Neural cell (in vitro differentiated cells): ENCODE measurements at regions not wholly inside any gene's neighbourhood (a gene's known extent, or its start where the extent isn't known, plus 50 kb on each side); places are given as distances from the start of the nearest gene placed in this dataset.
"Not testable (repeated sequence)": the region's sequence is repeated elsewhere in the genome, so short reads cannot be mapped to it uniquely, and the experiment has no call there.

Source experiments
- H2AFZ ChIP-seq: fragments of 200-600, 300-800 bp; sonication (generic), shearing (Covaris generic); 2 replicates; pipeline ENCODE4 v1.6.0; 2014; ENCODE audit warnings: low read depth, mild to moderate bottlenecking, antibody characterized with exemption, low read length, moderate library complexity
- H3F3A ChIP-seq: fragments of 200-600 bp; shearing (Covaris generic); 2 replicates; pipeline ENCODE4 v1.6.1; 2016; ENCODE audit warnings: mild to moderate bottlenecking, moderate library complexity, mixed read lengths, antibody characterized with exemption, low read length; ENCODE audit not compliant: insufficient read depth, poor library complexity, severe bottlenecking
- H3K27ac ChIP-seq: fragments of 200-600, 300-800 bp; sonication (generic), shearing (Covaris generic); 2 replicates; pipeline ENCODE4 v1.5.1; 2014; ENCODE audit warnings: mild to moderate bottlenecking, low read length, moderate library complexity
- H3K27me3 ChIP-seq: fragments of 300-800, 200-600 bp; sonication (generic), shearing (Covaris generic); 2 replicates; pipeline ENCODE4 v1.6.0; 2014; ENCODE audit warnings: mild to moderate bottlenecking, low read depth, low read length, moderate library complexity; ENCODE audit not compliant: insufficient read depth
- H3K36me3 ChIP-seq: fragments of 300-800, 200-600 bp; sonication (generic), shearing (Covaris generic); 2 replicates; pipeline ENCODE4 v1.5.1; 2014; ENCODE audit warnings: mild to moderate bottlenecking, antibody characterized with exemption, low read length, moderate library complexity; ENCODE audit not compliant: insufficient read depth
- H3K4me2 ChIP-seq: fragments of 300-800, 200-600 bp; sonication (generic), shearing (Covaris generic); 2 replicates; pipeline ENCODE4 v1.6.0; 2014; ENCODE audit warnings: mild to moderate bottlenecking, low read length
- H3K4me3 ChIP-seq: fragments of 300-800, 200-600 bp; sonication (generic), shearing (Covaris generic); 2 replicates; pipeline ENCODE4 v1.5.1; 2014; ENCODE audit warnings: mild to moderate bottlenecking, low read length, moderate library complexity
- H3K79me2 ChIP-seq: fragments of 200-600 bp; shearing (Covaris generic); replicated peaks from 2 replicates; pipeline ENCODE4 v1.6.0; 2014; ENCODE audit warnings: mild to moderate bottlenecking, low read length, moderate library complexity; ENCODE audit not compliant: insufficient read depth
- H3K9ac ChIP-seq: fragments of 300-800, 200-600 bp; sonication (generic), shearing (Covaris generic); 2 replicates; pipeline ENCODE4 v1.6.1; 2016; ENCODE audit warnings: mild to moderate bottlenecking, low read length, mixed read lengths
- H3K9me2 ChIP-seq: fragments of 200-600 bp; shearing (Covaris generic); 2 replicates; pipeline ENCODE4 v1.6.1; 2016; ENCODE audit warnings: mild to moderate bottlenecking, low read length, mixed read lengths; ENCODE audit not compliant: insufficient read depth
- H3K9me3 ChIP-seq: fragments of 200-600, 300-800 bp; sonication (generic), shearing (Covaris generic); 2 replicates; pipeline ENCODE4 v1.6.1; 2016; ENCODE audit warnings: mild to moderate bottlenecking, mixed run types, low read length, moderate library complexity, mixed read lengths
- H4K20me1 ChIP-seq: fragments of 200-600 bp; shearing (Covaris generic); 2 replicates; pipeline ENCODE4 v1.6.1; 2016; ENCODE audit warnings: mild to moderate bottlenecking, mixed run types; ENCODE audit not compliant: insufficient read depth
- EP300 ChIP-seq: fragments of 450-650 bp; conservative IDR thresholded peaks from 2 replicates; pipeline ENCODE4 v1.6.1; 2014; ENCODE audit warnings: antibody characterized with exemption, mild to moderate bottlenecking, moderate library complexity; ENCODE audit not compliant: poor library complexity, severe bottlenecking
- EZH2 ChIP-seq: fragments of 200-600, 300-800 bp; shearing (Covaris generic), sonication (generic); IDR thresholded peaks from 2 replicates; pipeline ENCODE4 v1.6.1; 2014; ENCODE audit warnings: antibody characterized with exemption, low read length, borderline replicate concordance, mild to moderate bottlenecking; ENCODE audit not compliant: insufficient read depth, poor library complexity, severe bottlenecking
- MXI1 ChIP-seq: fragments of 450-650 bp; conservative IDR thresholded peaks from 2 replicates; pipeline ENCODE4 v1.6.1; 2014; ENCODE audit warnings: antibody characterized with exemption, mild to moderate bottlenecking; ENCODE audit not compliant: poor library complexity, severe bottlenecking
- POLR2AphosphoS5 ChIP-seq: IDR thresholded peaks from 2 replicates; pipeline ENCODE4 v1.6.1; 2012
- RAD21 ChIP-seq: fragments of 450-650 bp; conservative IDR thresholded peaks from 2 replicates; pipeline ENCODE4 v1.6.1; 2014; ENCODE audit warnings: antibody characterized with exemption, mild to moderate bottlenecking, moderate library complexity
- REST ChIP-seq: IDR thresholded peaks from 2 replicates; pipeline ENCODE4 v1.6.1; 2012; ENCODE audit warnings: borderline replicate concordance
- SMC3 ChIP-seq: fragments of 450-650 bp; conservative IDR thresholded peaks from 2 replicates; pipeline ENCODE4 v1.6.1; 2014; ENCODE audit warnings: antibody characterized with exemption, mild to moderate bottlenecking, moderate library complexity; ENCODE audit not compliant: poor library complexity
- TAF1 ChIP-seq: IDR thresholded peaks from 2 replicates; pipeline ENCODE4 v1.6.1; 2012; ENCODE audit warnings: low read depth
- TF ChIP-seq, protein P1 (sequence below): fragments of 450-650 bp; IDR thresholded peaks from 2 replicates; pipeline ENCODE4 v1.5.1; 2014; ENCODE audit warnings: antibody characterized with exemption, mild to moderate bottlenecking, moderate library complexity; ENCODE audit not compliant: poor library complexity, severe bottlenecking

DNA sequence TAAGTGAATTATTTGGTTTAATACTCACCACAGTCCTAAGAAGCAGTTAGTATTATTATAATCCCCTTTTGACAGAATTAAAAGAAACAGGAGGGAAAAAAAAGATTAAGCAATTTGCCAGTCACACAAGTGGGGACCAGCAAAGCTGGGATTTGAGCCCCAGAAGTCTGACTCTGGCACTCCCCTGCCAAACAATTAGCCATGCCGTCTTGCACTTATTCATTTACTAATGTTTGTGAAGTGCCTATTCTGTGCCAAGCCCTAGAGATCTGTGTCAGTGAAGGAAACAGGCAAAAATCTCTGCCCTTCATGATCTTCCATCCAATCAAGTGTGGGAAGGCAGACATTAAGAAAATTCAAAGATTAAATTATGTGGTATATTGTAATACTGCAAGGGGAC lies 126.0 kb upstream of the TOP1 start:
- Histone ChIP-seq H3K4me3 (no peak overlapping the region), H3K79me2 (no peaks in the 10 kb centered on the region), H3K36me3 (no peaks in the 10 kb centered on the region), H3K27ac (no peak overlapping the region), H4K20me1 (no peaks in the 10 kb centered on the region), H3K4me2 (no peak overlapping the region), H2AFZ (no peak overlapping the region), H3K9ac (no peak overlapping the region), H3K27me3 (no peaks in the 10 kb centered on the region), H3K9me3 (no peaks in the 10 kb centered on the region), H3K9me2 (no peaks in the 10 kb centered on the region), H3F3A (no peaks in the 10 kb centered on the region)
- TF ChIP-seq SMC3 (no peak), REST (no peak), EZH2 (no peak), RAD21 (no peak), MXI1 (no peak), POLR2AphosphoS5 (no peak), TAF1 (no peak), EP300 (no peak)
- TF ChIP-seq, protein P1, sequence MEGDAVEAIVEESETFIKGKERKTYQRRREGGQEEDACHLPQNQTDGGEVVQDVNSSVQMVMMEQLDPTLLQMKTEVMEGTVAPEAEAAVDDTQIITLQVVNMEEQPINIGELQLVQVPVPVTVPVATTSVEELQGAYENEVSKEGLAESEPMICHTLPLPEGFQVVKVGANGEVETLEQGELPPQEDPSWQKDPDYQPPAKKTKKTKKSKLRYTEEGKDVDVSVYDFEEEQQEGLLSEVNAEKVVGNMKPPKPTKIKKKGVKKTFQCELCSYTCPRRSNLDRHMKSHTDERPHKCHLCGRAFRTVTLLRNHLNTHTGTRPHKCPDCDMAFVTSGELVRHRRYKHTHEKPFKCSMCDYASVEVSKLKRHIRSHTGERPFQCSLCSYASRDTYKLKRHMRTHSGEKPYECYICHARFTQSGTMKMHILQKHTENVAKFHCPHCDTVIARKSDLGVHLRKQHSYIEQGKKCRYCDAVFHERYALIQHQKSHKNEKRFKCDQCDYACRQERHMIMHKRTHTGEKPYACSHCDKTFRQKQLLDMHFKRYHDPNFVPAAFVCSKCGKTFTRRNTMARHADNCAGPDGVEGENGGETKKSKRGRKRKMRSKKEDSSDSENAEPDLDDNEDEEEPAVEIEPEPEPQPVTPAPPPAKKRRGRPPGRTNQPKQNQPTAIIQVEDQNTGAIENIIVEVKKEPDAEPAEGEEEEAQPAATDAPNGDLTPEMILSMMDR: no peak

DNA sequence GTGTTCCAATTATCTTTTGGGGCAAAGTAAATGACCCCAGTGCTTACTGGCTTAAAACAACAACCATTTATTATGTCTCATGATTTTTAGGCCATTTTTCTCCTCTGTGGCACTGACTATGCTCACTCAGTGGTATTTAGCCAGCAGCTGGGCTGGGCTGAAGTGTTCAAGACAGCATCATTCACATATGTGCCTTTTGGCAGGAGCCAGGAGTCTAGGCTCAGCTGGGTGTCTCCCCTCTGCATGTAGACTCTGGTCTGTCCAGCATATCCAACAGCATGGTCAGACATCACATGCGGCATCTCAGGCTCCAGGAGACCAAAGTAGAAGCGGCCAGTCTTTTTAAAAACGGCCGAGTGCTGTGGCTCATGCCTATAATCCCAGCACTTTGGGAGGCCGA lies 120.3 kb upstream of the TOP1 start:
- H3K79me2 ChIP-seq: no peaks in the 10 kb centered on the region
- no peak overlapping the region for H3K4me3 ChIP-seq

GRCh38 chr20:40909489-40909888 lies 119.1 kb upstream of the TOP1 start:
- H3K4me2 ChIP-seq, H3K9me3 ChIP-seq, H3K9ac ChIP-seq, H3K36me3 ChIP-seq, H3K4me3 ChIP-seq, H4K20me1 ChIP-seq, H3K9me2 ChIP-seq, H3K27me3 ChIP-seq, H3K27ac ChIP-seq, H3K79me2 ChIP-seq, H3F3A ChIP-seq, H2AFZ ChIP-seq: not testable (repeated sequence)

More for the DNA sequence above, 120.3 kb upstream of the TOP1 start:
- no peak overlapping the region for H2AFZ ChIP-seq
- no peak overlapping the region for H3K4me2 ChIP-seq
- H3K36me3 ChIP-seq: no peaks in the 10 kb centered on the region
- no peaks in the 10 kb centered on the region for H3K27me3 ChIP-seq
- H4K20me1 ChIP-seq: no peaks in the 10 kb centered on the region
- TF ChIP-seq EZH2: no peak
- TF ChIP-seq REST: no peak
- TF ChIP-seq MXI1: no peak
- no peaks in the 10 kb centered on the region for H3K9me3 ChIP-seq
- H3K9ac ChIP-seq: no peak overlapping the region
- no peaks in the 10 kb centered on the region for H3K9me2 ChIP-seq
- H3K27ac ChIP-seq: no peak overlapping the region
- H3F3A ChIP-seq: no peaks in the 10 kb centered on the region

DNA sequence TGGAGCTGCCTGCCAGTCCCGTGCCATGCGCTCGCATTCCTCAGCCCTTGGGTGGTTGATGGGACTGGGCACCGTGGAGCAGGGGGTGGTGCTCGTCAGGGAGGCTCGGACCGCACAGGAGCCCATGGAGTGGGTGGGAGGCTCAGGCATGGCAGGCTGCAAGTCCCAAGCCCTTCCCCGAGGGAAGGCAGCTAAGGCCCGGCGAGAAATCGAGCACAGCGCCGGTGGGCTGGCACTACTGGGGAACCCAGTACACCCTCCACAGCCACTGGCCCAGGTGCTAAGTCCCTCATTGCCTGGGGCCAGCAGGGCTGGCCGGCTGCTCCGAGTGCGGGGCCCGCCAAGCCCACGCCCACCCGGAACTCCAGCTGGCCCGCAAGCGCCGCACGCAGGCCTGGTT lies 118.2 kb upstream of the TOP1 start:
- H3K27me3 ChIP-seq: not testable (repeated sequence)

More for the DNA sequence above, 118.2 kb upstream of the TOP1 start:
- H4K20me1 ChIP-seq, H3K79me2 ChIP-seq, H3K9me3 ChIP-seq, H3K9me2 ChIP-seq, H3K36me3 ChIP-seq, H3K27ac ChIP-seq, H2AFZ ChIP-seq, H3K9ac ChIP-seq, H3K4me3 ChIP-seq, H3F3A ChIP-seq, H3K4me2 ChIP-seq: not testable (repeated sequence)
